ENCODE measurements at regions not wholly inside any gene's neighbourhood (a gene's known extent, or its start where the extent isn't known, plus 50 kb on each side); places are given as distances from the start of the nearest gene placed in this dataset.

DNA sequence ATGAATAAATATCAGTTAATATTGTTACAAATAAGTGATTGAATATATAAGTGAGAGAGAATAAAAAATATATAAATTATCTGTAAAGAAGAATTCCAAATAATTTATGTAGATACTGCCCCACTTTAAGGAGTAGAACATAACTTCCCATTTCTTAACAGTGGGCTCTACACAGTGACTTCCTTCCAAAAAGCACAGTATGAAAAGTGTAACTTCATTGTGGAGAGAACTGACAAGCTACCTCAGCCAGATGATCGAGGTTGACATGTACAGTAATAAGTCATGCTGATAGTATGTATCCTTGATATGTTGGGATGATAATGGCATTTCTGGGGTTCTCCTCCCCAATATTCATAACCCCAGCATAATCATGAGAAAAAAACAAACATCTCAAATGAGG is 191.9 kb upstream of the FN1 start:
- DNase-seq: no peak

DNA sequence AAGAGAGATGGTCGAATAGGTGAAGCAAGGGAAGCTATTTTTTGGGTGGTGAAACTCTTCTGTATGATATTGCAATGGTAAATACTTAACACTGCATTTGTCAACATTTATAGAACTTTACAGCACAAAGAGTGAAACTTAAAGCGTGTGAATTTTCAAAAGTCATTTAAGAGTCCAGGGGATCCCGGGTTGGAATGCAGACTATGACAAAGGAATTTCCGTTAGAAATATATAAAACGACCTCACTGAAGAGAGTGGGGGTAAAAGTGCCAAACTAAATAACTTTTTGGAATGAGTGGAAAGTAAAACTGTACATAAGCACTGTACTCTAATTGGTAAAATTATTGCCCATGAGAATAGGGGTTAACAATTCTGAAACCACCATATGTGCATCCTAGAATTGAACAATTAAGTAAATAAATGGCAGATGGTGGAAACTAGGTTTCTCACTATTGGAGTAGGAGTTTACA is 191.0 kb upstream of the FN1 start:
- no peak for DNase-seq

- DNase-seq: no peak
Observed at GRCh38 chr2:215626063-215626462, 190.2 kb upstream of the FN1 start.

DNA sequence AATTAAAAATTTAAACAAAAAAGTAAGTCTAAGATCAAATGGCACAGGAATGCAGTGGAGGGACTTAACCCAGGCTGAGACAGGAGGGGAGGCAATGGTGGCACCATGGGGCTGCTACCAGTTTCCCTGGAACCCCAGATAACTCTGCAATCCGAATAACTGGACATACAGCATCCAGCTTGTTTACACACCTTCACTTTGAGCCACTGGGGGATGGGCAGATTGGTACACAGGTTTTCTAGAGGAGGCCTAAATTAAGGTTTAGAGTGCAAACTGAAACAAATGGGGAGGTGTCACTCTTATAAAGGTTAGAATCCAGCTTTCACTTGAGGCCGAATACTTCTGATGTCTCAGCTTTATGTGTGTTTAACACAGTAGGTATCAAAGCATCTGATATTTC is 189.3 kb upstream of the FN1 start:
- DNase-seq: no peak

DNA sequence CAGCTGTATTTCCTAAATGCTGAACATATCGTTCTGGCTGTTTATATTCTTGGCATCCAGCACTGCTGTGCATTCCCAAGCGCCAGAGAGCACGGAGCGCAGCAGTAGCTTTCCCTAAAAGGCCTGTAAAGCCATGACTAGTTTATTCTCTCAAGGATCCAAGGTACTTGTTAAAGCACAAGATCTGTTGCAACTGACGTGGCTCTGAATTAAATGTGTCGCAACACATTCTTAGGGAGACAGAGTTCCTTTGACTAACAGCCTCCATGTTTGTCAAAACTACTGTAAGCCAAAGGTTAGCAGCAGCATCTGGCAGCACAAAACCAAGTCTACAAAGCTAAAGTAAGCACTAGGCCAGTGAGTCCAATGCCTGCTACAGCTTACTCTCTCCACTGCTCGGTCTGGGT is 188.6 kb upstream of the FN1 start:
- no peak for DNase-seq

GRCh38 chr2:215622837-215623236 is 187.0 kb upstream of the FN1 start:
- DNase-seq: no peak

DNA sequence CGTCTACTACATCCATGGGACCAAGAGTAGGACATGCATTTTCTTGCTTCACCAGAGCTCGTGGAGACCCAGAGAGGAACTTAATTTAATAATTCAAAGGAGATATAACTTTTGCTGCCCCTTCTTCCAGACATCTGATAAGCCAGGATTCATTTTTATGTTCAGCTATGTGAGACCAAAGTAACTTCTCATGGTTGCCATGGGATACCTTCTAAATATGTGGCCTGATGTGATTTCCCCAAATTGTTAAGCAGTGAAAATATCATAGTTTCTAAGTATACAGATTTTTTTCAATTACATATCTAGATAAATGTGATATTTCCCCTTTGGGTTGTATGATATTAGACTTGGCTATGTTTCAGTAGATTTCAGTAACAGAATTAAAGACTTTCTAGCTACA is 185.5 kb upstream of the FN1 start:
- no peak for DNase-seq

- no peak for DNase-seq
Observed at GRCh38 chr2:215620528-215620927, 184.7 kb upstream of the FN1 start.

DNA sequence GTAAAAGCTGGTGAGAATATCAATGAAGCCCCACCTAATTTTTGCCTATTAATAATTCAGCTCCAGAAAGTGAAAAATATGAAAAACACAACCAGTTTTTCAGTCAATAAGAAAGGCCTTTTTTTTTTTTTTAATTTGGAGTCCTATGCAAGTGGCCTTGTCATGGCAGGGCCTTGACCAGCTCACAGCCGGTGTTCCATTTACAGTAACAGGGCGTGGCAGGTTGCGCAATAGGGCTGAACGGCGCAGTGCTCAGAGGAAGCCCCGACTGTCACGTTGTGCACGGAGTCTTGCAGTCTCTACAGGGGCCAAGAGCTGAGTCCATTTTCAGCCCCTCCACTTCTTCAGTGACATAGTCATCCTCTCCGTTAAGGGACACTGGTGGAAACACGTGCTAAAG is 184.1 kb upstream of the FN1 start:
- DNase-seq: no peak

GRCh38 chr2:215619022-215619958 is 183.4 kb upstream of the FN1 start:
- no peak for DNase-seq

DNA sequence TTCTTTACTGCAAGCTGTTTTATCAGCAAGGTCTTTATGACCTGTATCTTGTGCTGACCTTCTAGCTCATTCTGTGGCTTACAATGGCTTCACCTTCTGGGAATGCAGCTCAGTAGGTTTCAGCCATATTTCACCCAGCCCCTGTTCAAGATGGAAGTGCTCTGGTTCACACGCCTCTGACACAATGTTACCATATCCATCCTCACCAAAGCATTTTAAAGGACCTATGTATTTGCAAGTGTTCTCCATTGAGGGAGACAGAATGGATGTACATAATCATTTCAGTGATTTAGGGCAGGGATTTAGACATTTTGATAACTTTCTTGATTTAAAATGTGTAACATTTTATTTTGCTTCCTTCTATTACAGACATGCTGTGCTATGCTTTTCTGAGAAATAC is 182.3 kb upstream of the FN1 start:
- DNase-seq: no peak

- no peak for DNase-seq
Observed at GRCh38 chr2:215617060-215617824, 181.4 kb upstream of the FN1 start.

DNA sequence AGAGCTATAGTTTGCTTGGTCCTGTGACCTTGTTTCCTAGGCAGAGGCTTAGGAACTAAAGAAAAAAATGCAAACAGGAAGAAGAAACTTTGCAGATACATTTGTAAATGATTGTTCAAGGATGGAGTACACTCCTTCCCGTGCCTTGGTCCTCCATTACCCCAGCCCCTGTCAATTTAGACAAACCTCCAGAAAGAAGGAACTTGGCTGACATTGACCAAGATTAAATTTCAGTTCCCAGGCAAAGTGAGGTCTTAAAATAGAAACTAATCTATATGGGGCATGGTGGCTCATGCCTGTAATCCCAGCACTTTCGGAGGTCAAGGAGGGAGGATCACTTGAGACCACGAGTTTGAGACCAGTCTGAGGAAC is 179.9 kb upstream of the FN1 start:
- DNase-seq: no peak

- no peak for DNase-seq
Observed at GRCh38 chr2:215615067-215615802, 179.4 kb upstream of the FN1 start.

- DNase-seq: no peak
Observed at GRCh38 chr2:215614296-215614695, 178.4 kb upstream of the FN1 start.

DNA sequence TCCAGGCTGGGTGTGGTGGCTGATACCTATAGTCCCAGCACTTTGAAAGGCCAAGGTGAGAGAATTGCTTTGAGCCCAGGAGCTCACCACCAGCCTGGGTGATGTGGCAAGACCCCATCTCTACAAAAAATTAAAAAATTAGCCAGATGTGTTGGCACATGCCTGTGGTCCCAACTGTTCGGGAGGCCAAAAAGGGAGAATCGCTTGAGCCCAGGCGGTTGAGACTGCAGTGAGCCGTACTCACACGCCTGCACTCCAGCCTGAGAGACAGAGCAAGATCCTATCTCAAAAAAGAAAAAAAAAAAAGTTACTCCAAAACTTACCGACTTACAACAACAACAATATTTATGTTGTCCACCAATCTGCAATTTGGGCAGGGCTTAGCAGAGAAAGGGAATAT is 178.0 kb upstream of the FN1 start:
- no peak for DNase-seq

DNA sequence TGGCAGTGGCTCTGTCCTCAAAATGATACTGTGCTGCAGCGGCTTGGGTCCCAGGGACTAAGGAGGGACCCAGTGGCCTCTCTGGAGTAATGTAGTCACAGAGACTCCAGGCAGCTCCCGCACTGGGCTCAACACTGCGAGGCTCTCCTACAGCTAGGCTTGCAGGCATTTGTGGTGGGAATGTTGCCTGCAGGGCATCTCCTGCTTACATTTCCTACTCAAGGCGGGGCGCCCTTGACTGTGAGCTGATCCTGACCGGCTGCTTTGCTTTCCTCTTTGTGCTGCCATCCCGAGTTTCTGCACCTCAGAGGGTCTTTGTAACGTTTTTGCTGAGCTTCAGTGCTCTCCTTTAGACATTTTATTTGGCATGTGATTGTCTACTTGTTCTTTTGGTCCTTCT is 177.4 kb upstream of the FN1 start:
- no peak for DNase-seq

DNA sequence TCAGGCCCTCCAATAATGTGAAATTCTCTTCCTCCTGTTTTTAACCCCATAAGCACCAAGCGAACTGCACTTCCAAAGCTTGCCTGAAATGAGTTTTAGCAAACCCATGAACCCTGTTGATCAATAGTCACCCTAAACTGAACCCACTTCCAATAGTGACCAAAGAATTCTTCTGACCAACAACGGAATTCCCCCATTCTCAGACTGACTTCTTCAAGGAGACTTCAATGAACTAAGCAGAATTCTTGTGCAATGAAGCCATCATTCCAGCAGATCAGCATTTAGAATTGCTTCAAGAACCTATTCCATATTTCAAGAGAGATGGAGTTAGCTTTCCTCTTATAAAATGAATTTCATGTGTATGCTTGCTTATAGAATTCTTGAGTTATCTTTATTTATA is 176.9 kb upstream of the FN1 start:
- DNase-seq: no peak

DNA sequence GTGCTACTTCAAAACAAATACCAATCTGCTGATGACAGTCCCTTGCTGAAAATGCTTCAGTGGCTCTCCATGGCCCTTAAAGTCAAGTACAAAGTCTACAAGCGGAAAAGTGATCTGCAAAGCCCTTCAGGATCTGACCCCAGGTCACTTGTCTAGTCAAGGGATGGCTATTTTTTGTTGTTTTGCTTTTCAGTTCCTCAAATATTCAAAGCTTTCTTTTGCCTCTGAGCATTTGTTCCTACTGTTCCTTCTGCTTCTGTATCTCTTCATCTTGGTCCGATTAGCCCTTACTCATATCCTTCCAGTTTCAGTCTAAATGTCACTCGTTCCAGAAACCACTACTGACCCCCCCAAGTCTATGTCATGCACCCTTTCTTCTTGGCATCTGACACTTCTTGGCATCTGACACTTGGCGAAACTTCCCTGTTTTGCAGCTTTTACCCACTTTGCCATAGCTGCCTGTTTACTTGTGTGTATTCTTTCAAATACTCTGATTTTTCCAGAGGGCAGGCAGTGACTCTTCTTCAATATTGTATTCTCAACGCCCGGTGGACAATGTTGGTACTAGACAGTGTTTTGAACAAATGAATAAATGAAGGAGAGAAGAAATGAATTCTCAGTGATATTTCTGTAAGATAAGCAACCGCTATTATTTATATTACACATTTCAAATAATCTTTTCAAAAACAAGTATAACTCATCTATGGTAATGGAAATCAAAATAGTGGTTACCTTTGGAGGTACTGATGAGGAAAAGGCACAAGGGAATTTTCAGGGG is 175.9 kb upstream of the FN1 start:
- no peak for DNase-seq

DNA sequence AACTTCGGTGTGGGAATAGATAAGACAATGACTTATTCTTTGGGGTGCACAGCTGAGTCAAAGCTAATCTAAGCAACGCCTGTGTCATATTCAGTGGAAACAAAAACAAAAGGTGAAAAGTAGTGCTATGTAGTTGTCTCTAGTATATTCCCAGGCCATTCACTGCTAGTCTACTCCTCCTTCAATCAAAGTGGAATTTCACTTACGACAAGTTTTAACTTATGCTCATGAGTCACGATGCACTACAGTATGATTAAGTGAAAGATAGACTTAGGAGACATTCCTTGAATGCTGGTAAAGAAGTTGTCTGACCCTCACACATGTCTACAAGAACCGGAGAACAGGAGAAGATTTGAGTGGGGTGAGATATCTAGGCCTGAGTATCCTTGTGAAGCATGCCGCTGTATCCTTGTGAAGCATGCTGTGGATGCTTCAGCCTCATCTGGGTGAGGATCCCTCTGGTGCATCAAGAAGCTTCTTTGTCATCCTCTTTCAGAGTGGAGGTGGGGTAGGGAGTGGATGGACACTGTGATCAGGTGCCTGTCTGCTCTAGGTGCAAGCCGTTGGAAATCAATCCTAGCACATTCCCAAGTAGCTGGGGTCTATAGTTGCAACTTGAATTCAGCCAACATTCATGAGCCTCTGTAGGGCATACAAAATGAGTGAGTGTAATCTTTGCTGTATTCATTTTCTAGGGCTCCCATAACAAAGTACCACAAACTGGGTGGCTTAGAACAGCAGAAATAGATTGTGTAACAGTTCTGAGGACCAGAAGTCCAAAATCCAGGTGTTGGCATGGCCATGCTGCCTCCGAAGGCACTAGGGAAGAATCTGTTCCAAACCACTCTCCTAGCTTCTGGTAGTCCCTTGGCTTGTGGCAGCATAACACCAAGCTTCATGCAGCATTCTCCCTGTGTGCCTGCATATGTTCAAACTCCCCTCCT is 173.5 kb upstream of the FN1 start:
- DNase-seq: no peak
